K562 (cell line): ENCODE measurements at regions not wholly inside any gene's neighbourhood (a gene's known extent, or its start where the extent isn't known, plus 50 kb on each side); places are given as distances from the start of the nearest gene placed in this dataset.

Experiments
- ATF4 ChIP-seq: fragments of 450-650 bp; formaldehyde crosslinking; IDR thresholded peaks from 2 replicates; pipeline ENCODE4 v1.4.0; 2022; ENCODE audit warnings: mild to moderate bottlenecking, moderate library complexity
- E2F6 ChIP-seq, 2 experiments: IDR thresholded peaks; 2 replicates each; pipeline ENCODE4 v1.6.1; 2011; ENCODE audit warnings: borderline replicate concordance in 1 of 2, control low read depth in 1 of 2, low read depth in 1 of 2, low read length in 1 of 2, mild to moderate bottlenecking in 1 of 2, mixed read lengths in 1 of 2, moderate library complexity in 1 of 2; ENCODE audit not compliant: insufficient read depth in 1 of 2, insufficient read length in 1 of 2, poor library complexity in 1 of 2, severe bottlenecking in 1 of 2; ENCODE audit errors: extremely low read depth in 1 of 2
- KHSRP ChIP-seq: fragments of 450-650 bp; IDR thresholded peaks from 2 replicates; pipeline ENCODE4 v1.6.1; 2017
- NR2C1 ChIP-seq, 2 experiments: fragments of 450-650 bp; IDR thresholded peaks; 2 replicates each; pipeline ENCODE4 v1.6.1; 2017; ENCODE audit warnings: mild to moderate bottlenecking in 2 of 2, antibody characterized with exemption in 1 of 2, inconsistent platforms in 1 of 2, missing compliant biosample characterization in 1 of 2, missing genetic modification characterization in 1 of 2
- RNF2 ChIP-seq: sonication (generic); IDR thresholded peaks from 2 replicates; pipeline ENCODE4 v1.6.1; 2016
- SNRNP70 ChIP-seq: fragments of 200-400 bp; formaldehyde crosslinking; optimal IDR thresholded peaks from 2 replicates; pipeline ENCODE3; 2017; ENCODE audit warnings: low read depth, low read length
- ZBTB11 ChIP-seq, 3 experiments: fragments of 200-800 bp in 1 of 3; fragments of 250-450 bp in 1 of 3; fragments of 450-650 bp in 1 of 3; sonication (Bioruptor Pico) in 1 of 3; sonication (Bioruptor generic) in 1 of 3; formaldehyde crosslinking in 1 of 3; IDR thresholded peaks; 2 replicates each; pipeline versions ENCODE4 v1.6.1 to v1.8.0; 2016 to 2022; ENCODE audit warnings: mild to moderate bottlenecking in 2 of 3, missing genetic modification characterization in 2 of 3, missing compliant biosample characterization in 1 of 3, moderate library complexity in 1 of 3
- ZBTB33 ChIP-seq: sonication (generic); formaldehyde crosslinking; IDR thresholded peaks from 2 replicates; pipeline ENCODE4 v1.8.1; 2023; ENCODE audit warnings: mild to moderate bottlenecking, missing genetic modification reagents
- ZNF140 ChIP-seq: fragments of 250-450 bp; sonication (Bioruptor Pico); IDR thresholded peaks from 2 replicates; pipeline ENCODE4 v1.8.0; 2021; ENCODE audit warnings: moderate library complexity, mild to moderate bottlenecking, inconsistent platforms
- ZNF175 ChIP-seq: fragments of 200-800 bp; sonication (Bioruptor generic); IDR thresholded peaks from 2 replicates; pipeline ENCODE4 v1.6.1; 2016; ENCODE audit warnings: low read depth, mild to moderate bottlenecking, missing genetic modification characterization, missing compliant biosample characterization
- ZNF584 ChIP-seq: fragments of 200-800 bp; sonication (Bioruptor generic); IDR thresholded peaks from 2 replicates; pipeline ENCODE4 v1.6.1; 2016; ENCODE audit warnings: low read depth, mild to moderate bottlenecking, missing genetic modification characterization, missing compliant biosample characterization
- ZNF589 ChIP-seq: fragments of 200-800 bp; sonication (Bioruptor generic); IDR thresholded peaks from 2 replicates; pipeline ENCODE4 v1.6.1; 2016; ENCODE audit warnings: low read depth, missing genetic modification characterization, missing compliant biosample characterization
- ZNF75A ChIP-seq: fragments of 450-650 bp; formaldehyde crosslinking; IDR thresholded peaks from 2 replicates; pipeline ENCODE4 v1.4.0; 2020; ENCODE audit warnings: mild to moderate bottlenecking
- ZNF76 ChIP-seq: fragments of 250-450 bp; sonication (Bioruptor Pico); IDR thresholded peaks from 2 replicates; pipeline ENCODE4 v1.4.0; 2020; ENCODE audit warnings: mild to moderate bottlenecking, moderate library complexity, borderline replicate concordance

GRCh38 chr12:70994217-70994788 lies 73.8 kb upstream of the PTPRR start (continued):
- peak; percentile 43; the same call in 1 of the 2 replicates for TF ChIP-seq ATF4
- TF ChIP-seq KHSRP: no peak
- no peak for TF ChIP-seq RNF2
- TF ChIP-seq ZBTB11 (CRISPR knock-in tag; IDR thresholded peaks at IDR 0.05): no peak
- TF ChIP-seq ZNF584: peak; percentile 65
- TF ChIP-seq ZNF140 (CRISPR knock-in tag): no peak
- TF ChIP-seq ZBTB33 (CRISPR knock-in tag): no peak
- peak; percentile 84 for TF ChIP-seq ZNF589 (CRISPR knock-in tag)
- no peak for TF ChIP-seq ZNF76
- TF ChIP-seq E2F6 (IDR thresholded peaks at IDR 0.05; ENCODE audit: borderline replicate concordance in 1 of 2, extremely low read depth in 1 of 2, insufficient read depth in 1 of 2, insufficient read length in 1 of 2, low read depth in 1 of 2, low read length in 1 of 2, poor library complexity in 1 of 2, severe bottlenecking in 1 of 2): no peak
- no peak for TF ChIP-seq NR2C1 (IDR thresholded peaks at IDR 0.05)
- TF ChIP-seq NR2C1 (tag; IDR thresholded peaks at IDR 0.05): no peak
- TF ChIP-seq ZNF175 (CRISPR knock-in tag): peak; percentile 82
- TF ChIP-seq ZNF75A (CRISPR knock-in tag): no peak
- no peak for TF ChIP-seq SNRNP70
